Tibial nerve (tissue), 3 donors: ENCODE measurements at regions not wholly inside any gene's neighbourhood (a gene's known extent, or its start where the extent isn't known, plus 50 kb on each side); places are given as distances from the start of the nearest gene placed in this dataset.

ENCODE experiments used
- POLR2A ChIP-seq, 2 donors: fragments of 450-650 bp; IDR thresholded peaks; one replicate each; pipeline ENCODE4 v1.6.1; 2017; ENCODE audit warnings: antibody characterized with exemption in 2 of 2, mild to moderate bottlenecking in 2 of 2, moderate library complexity in 2 of 2
- TF ChIP-seq, protein P1 (sequence below), 5 experiments: fragments of 200-600 bp in 3 of 5; fragments of 450-650 bp in 2 of 5; sonication (generic) in 3 of 5; IDR thresholded peaks; one replicate each; pipeline ENCODE4 v1.5.1; 2016 to 2019; ENCODE audit warnings: antibody characterized with exemption in 5 of 5, mild to moderate bottlenecking in 3 of 5, moderate library complexity in 2 of 5

DNA sequence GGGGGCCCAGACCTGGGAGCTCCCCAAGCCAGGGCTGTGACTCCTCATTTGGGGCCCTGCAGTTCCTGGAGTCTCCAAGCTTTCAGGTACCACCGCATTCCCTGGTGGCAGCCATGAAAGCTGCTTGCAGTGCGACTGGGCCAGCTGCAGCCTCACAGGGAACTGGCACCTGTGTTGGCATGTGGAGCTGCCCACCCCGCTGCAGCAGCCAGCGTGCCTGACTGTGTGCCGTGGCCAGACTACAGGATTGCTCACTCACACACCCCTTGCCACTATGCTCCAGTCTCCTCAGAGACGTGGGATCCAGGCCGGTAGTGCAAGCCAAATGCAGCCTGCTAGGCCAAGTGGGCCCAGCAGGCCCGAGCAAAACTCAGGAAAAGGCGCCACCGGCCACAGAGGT is 450.7 kb downstream of the COL12A1 start:
- TF ChIP-seq, protein P1, sequence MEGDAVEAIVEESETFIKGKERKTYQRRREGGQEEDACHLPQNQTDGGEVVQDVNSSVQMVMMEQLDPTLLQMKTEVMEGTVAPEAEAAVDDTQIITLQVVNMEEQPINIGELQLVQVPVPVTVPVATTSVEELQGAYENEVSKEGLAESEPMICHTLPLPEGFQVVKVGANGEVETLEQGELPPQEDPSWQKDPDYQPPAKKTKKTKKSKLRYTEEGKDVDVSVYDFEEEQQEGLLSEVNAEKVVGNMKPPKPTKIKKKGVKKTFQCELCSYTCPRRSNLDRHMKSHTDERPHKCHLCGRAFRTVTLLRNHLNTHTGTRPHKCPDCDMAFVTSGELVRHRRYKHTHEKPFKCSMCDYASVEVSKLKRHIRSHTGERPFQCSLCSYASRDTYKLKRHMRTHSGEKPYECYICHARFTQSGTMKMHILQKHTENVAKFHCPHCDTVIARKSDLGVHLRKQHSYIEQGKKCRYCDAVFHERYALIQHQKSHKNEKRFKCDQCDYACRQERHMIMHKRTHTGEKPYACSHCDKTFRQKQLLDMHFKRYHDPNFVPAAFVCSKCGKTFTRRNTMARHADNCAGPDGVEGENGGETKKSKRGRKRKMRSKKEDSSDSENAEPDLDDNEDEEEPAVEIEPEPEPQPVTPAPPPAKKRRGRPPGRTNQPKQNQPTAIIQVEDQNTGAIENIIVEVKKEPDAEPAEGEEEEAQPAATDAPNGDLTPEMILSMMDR (IDR thresholded peaks at IDR 0.05): no peak
- TF ChIP-seq POLR2A (IDR thresholded peaks at IDR 0.05): no peak
